ENCODE measurements at regions not wholly inside any gene's neighbourhood (a gene's known extent, or its start where the extent isn't known, plus 50 kb on each side); places are given as distances from the start of the nearest gene placed in this dataset.
"Not testable (repeated sequence)": the region's sequence is repeated elsewhere in the genome, so short reads cannot be mapped to it uniquely, and the experiment has no call there.

DNA sequence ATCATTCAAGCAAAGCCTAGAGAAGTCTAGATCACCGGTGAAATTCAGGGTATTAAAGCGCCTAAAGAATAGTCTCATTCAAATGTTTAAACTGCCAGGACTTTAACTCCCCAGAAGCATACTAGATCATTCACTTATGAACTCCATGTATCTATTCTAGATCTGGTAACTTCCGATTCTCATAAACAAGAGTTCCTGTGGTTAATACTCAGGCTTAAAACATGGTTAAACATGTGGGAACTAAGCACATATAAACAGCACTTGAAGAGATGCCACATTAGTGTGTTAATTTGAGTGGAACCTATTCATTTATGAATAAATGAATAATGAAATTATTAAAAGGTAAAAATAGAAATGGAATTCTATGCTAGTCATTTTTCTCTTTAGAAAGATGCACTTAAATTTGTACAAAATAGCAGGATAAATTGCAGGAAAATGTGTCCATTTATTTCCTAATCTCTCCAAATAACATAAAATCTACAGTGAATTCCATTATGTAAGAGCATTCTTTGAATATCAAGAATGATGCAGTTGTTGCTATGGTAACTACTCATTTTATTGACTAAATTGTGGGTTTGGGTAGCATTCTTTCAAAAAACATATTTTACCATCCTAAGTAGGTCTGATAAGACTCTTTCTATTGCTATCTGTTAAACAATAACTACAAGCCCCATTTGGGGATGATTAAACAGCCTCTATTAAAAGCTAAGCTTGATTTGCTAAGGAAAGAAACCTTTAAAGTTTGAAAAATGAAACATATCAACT, 147.6 kb upstream of the TMEM168 start:
- DNase-seq (ENCODE audit: low read depth in 2 of 2), result no peak

- no peak for DNase-seq (ENCODE audit: low read depth in 2 of 2)
Observed at GRCh38 chr7:112933598-112933997, 143.4 kb upstream of the TMEM168 start.

- DNase-seq (ENCODE audit: low read depth in 2 of 2), result no peak
Observed at GRCh38 chr7:112930787-112931186, 140.6 kb upstream of the TMEM168 start.

DNA sequence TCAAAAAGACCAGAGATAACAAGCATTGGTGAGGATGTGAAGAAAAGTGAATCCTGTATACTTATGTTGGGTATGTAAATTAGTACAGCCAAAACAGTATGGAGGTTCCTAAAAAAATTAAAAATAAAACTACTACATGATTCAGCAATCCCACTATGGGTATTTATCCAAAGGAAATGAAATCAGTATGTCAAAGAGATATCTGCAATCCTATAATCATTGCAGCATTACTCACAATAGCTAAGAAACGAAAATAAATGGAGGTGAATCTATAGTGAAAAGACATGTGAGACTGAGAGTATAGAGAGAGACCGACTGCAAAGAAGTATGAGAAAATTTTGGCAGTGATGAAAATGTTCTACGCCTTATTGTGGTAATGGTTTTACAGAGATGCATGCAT, 139.2 kb upstream of the TMEM168 start:
- no peak for DNase-seq (ENCODE audit: low read depth in 2 of 2)

- DNase-seq (ENCODE audit: low read depth in 2 of 2), result no peak
Observed at GRCh38 chr7:112926018-112926417, 135.8 kb upstream of the TMEM168 start.

GRCh38 chr7:112922546-112922945, 132.4 kb upstream of the TMEM168 start:
- not testable (repeated sequence) for DNase-seq (ENCODE audit: low read depth in 2 of 2)

DNA sequence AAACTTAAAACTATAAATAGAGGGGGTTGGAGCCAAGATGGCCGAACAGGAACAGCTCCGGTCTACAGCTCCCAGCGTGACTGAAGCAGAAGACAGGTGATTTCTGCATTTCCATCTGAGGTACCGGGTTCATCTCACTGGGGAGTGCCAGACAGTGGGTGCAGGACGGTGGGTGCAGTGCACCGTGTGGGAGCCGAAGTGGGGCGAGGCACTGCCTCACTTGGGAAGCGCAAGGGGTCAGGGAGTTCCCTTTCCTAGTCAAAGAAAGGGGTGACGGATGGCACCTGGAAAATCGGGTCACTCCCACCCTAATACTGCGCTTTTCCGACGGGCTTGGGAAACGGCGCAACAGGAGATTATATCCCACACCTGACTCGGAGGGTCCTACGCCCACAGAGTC, 126.2 kb upstream of the TMEM168 start:
- DNase-seq (ENCODE audit: low read depth in 2 of 2), result not testable (repeated sequence)

DNA sequence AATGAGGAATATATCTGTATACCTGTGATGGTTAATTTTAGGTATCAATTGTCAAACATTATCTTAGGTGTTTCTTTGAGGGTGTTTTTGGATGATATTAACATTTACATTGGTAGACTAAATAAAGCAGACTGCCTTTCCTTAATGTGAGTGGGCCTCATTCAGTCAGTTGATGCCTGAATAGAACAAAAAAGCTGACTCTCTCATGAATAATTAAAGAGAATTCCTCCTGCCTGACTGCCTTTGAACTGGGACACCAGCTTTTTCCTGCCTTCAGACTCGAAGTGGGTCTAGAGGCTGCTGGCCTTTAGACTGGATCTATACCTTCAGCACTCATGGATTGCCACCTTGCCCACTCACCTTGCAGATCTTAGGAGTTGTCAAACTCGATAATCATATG, 117.9 kb upstream of the TMEM168 start:
- DNase-seq (ENCODE audit: low read depth in 2 of 2), result no peak

DNA sequence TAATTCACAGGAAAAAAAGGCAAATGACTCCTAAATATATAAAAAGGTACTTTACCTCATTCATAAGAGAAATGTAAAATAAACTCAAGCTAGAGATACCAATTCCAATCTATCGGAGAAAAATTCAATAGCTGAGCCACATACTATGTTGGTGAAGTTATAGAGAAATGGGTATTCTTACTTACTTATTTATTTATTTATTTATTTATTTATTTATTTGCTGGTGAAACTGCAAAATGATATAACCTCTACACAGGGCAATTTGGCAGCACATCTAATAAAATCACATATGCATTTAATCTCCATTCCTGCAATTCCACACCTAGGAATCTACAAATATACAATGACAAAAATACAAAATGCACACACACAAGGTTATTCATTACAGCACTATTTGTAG, 117.5 kb upstream of the TMEM168 start:
- no peak for DNase-seq (ENCODE audit: low read depth in 2 of 2)

DNA sequence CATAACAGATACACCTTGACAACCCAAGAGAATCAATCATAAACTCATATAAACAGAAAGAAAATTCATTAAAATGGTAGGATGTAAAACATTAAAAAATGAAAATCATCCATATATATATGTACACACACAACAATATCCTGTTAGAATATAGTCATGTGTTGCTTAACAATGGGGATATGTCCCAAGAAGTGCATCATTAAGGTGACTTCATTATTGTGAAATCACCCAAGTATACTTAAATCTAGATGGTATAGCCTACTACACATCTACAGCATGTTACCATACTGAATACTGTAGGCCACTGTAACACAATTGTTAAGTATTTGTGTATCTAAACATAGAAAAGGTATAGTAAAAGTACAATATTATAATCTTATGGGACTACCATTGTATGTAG, 115.8 kb upstream of the TMEM168 start:
- no peak for DNase-seq (ENCODE audit: low read depth in 2 of 2)

DNA sequence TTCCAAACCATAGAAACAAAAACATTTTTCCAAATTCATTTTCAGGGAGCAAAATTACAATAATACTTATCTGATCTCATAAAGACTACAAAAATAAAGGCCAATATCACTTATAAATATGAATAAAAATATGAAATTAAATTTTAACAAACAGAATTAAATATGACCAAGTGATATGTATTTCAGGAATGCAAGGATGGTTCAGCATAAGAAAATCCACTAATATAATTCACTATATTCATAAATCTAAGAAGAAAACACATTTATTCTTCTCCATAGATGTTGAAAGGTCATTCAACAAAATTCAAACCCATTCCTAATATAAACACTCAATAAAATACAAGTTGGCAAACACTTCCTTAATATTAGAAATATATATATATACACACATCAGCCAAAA, 115.2 kb upstream of the TMEM168 start:
- no peak for DNase-seq (ENCODE audit: low read depth in 2 of 2)

- no peak for DNase-seq (ENCODE audit: low read depth in 2 of 2)
Observed at GRCh38 chr7:112898432-112899290, 108.5 kb upstream of the TMEM168 start.

- no peak for DNase-seq (ENCODE audit: low read depth in 2 of 2)
Observed at GRCh38 chr7:112897839-112898431, 107.7 kb upstream of the TMEM168 start.

GRCh38 chr7:112896026-112896601, 105.9 kb upstream of the TMEM168 start:
- DNase-seq (ENCODE audit: low read depth in 2 of 2), result no peak

GRCh38 chr7:112892263-112892662, 102.1 kb upstream of the TMEM168 start:
- DNase-seq (ENCODE audit: low read depth in 2 of 2), result no peak

DNA sequence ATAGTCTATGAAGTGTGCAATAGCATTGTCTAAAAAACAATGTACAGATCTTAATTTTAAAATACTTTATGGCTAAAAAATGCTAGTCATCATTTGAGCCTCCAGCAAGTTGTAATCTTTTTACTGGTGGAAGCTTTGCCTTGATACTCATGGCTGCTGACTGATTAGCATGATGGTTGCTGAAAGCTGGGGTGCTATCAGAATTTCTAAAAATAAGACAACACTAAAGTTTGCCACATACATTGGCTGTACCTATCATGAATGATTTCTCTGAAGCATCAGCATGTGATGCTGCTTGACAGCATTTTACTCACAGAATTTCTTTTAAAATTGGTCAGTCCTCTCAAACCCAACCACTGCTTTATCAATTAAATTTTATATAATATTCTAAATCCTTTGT, 101.5 kb upstream of the TMEM168 start:
- no peak for DNase-seq (ENCODE audit: low read depth in 2 of 2)

DNA sequence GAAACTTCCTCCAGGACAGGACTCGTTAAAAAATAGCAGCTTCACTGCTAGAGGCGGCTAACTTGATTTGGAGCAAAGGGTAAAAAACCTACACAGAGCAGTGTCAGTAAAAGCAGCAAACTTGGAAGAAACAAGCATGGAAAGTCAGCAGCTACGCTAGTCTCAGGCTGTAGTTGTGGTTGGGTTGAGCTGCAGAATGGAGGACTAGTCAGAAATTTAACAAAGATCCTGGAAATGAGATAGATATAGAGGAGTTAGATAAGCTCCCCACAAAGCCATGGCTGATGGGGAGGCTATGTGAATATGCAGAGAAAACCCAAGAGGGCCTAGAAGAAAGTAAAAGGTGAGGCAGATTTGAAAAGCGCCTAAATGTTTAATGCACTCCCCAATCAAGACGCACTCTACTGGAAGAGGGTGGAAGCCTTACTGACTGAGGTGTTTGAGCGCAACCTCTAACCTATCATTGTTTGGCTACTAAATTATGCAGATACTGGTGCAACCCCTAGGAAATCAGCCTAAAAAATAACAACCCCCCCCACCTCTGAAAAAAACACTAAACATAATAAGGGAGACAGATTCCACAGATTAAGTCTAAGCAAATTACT, 99.7 kb upstream of the TMEM168 start:
- no peak for DNase-seq (ENCODE audit: low read depth in 2 of 2)

GRCh38 chr7:112889268-112889667, 99.1 kb upstream of the TMEM168 start:
- DNase-seq (ENCODE audit: low read depth in 2 of 2), result no peak

GRCh38 chr7:112888781-112889180, 98.6 kb upstream of the TMEM168 start:
- no peak for DNase-seq (ENCODE audit: low read depth in 2 of 2)

GRCh38 chr7:112887976-112888375, 97.8 kb upstream of the TMEM168 start:
- no peak for DNase-seq (ENCODE audit: low read depth in 2 of 2)

GRCh38 chr7:112887337-112887736, 97.1 kb upstream of the TMEM168 start:
- no peak for DNase-seq (ENCODE audit: low read depth in 2 of 2)

DNA sequence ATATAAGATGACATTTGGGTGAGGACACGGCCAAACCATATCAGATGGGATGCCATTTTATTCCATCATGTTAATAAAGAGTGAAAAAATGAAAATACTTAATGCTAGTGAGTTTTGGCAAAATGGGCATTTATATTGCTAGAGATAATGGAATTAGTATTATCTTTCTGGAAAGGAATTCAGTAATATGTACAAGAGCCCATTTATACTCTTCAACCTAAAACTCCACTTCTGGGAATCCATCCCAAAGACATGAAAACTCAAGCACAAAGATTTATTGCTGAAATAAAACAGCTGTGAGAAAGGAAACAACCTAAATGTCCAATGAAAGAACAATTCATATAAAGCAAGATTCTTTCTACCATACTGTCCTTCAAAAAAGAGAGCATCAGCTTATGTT, 96.0 kb upstream of the TMEM168 start:
- no peak for DNase-seq (ENCODE audit: low read depth in 2 of 2)

Data from stimulated activated CD8-positive, alpha-beta memory T cell treated with anti-CD3 and anti-CD28 coated beads, Interleukin-7, amount 100 ng/mL, for 1 hour (primary cell).